T-helper 2 cell treated with Interferon-gamma antibody and Interleukin-4, amounts not matched to agents 5 μg/mL and 100 μg/mL, for 36 hours (primary cell): ENCODE measurements at regions not wholly inside any gene's neighbourhood (a gene's known extent, or its start where the extent isn't known, plus 50 kb on each side); places are given as distances from the start of the nearest gene placed in this dataset.

Experiments
- DNase-seq: peaks from one replicate; pipeline ENCODE4 v3.0.0; 2021; ENCODE audit warnings: low spot score
- H3K27ac Mint-ChIP-seq: one replicate; pipeline ENCODE4 v1.8.0; 2021; ENCODE audit warnings: mild to moderate bottlenecking, mixed read lengths
- H3K27me3 Mint-ChIP-seq: one replicate; pipeline ENCODE4 v1.8.0; 2021; ENCODE audit warnings: low read depth, mixed read lengths
- H3K36me3 Mint-ChIP-seq: one replicate; pipeline ENCODE4 v1.8.0; 2021; ENCODE audit warnings: low read depth, mixed read lengths
- H3K4me1 Mint-ChIP-seq: one replicate; pipeline ENCODE4 v1.8.0; 2021; ENCODE audit warnings: low read depth, mixed read lengths
- H3K4me3 Mint-ChIP-seq: one replicate; pipeline ENCODE4 v1.8.0; 2022; ENCODE audit warnings: mild to moderate bottlenecking, moderate library complexity, mixed read lengths
- H3K9me3 Mint-ChIP-seq: one replicate; pipeline ENCODE4 v1.8.0; 2021; ENCODE audit warnings: mixed read lengths

- H3K4me1 Mint-ChIP-seq: peaks cover 4% of the 10 kb centered on the region
- H3K27me3 Mint-ChIP-seq: peaks cover 7% of the 10 kb centered on the region
- H3K27ac Mint-ChIP-seq: no peak overlapping the region
- H3K4me3 Mint-ChIP-seq: no peak overlapping the region
- no peak for DNase-seq
- no peaks in the 10 kb centered on the region for H3K9me3 Mint-ChIP-seq
- no peaks in the 10 kb centered on the region for H3K36me3 Mint-ChIP-seq
Observed at GRCh38 chr13:48602296-48603016, 51.3 kb upstream of the CYSLTR2 start.

- Mint-ChIP-seq H3K27ac (no peak overlapping the region), H3K4me3 (no peak overlapping the region), H3K9me3 (no peaks in the 10 kb centered on the region), H3K4me1 (peaks cover 4% of the 10 kb centered on the region), H3K36me3 (no peaks in the 10 kb centered on the region), H3K27me3 (peaks cover 6% of the 10 kb centered on the region)
- no peak for DNase-seq
Observed at GRCh38 chr13:48603375-48603774, 50.4 kb upstream of the CYSLTR2 start.
